ENCODE measurements at regions not wholly inside any gene's neighbourhood (a gene's known extent, or its start where the extent isn't known, plus 50 kb on each side); places are given as distances from the start of the nearest gene placed in this dataset.

DNA sequence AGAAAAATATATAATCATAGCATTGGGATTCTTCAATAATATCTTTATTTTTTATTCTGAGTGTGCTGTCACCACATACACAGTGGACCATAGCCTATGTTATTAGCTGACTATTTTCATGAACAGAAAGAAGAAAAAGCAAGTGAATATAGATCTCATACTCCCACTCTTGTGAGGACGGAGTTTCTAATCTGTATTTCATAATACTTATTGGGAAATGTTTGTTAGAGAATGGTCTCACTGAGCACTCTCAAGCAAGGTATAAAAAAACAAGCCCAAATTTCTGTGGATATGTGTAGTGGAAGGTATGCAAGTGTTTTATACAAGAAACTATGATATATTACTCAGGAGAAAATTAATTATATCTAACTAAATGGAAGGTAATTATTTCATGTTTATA, 1218.1 kb downstream of the SLITRK1 start:
- no peak for DNase-seq

DNA sequence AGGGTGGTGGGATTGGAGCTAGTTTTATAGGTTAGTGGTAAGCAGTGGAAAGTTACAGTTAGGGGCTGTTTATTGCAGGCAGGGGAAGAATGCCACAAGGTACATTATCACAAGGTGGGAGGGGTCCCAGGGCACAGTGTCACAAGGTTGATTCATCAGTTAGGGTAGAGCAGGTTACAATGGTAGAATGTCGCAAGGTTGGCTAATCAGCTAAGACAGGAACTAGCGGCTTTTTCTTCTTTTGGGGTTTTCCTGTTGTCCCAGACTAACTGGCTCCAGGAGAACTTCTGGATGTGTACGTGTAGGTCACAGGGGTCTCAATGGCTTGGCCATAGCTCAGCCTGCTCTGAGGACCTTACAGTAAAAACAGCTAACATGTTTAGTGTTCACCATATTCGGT, 1221.1 kb downstream of the SLITRK1 start:
- DNase-seq: no peak

GRCh38 chr13:82658811-82659210, 1223.5 kb downstream of the SLITRK1 start:
- no peak for DNase-seq

- DNase-seq: no peak
These were observed 1224.8 kb downstream of the SLITRK1 start for GRCh38 chr13:82657471-82657870.

GRCh38 chr13:82654861-82655855, 1227.1 kb downstream of the SLITRK1 start:
- no peak for DNase-seq

GRCh38 chr13:82654143-82654542, 1228.1 kb downstream of the SLITRK1 start:
- no peak for DNase-seq

DNA sequence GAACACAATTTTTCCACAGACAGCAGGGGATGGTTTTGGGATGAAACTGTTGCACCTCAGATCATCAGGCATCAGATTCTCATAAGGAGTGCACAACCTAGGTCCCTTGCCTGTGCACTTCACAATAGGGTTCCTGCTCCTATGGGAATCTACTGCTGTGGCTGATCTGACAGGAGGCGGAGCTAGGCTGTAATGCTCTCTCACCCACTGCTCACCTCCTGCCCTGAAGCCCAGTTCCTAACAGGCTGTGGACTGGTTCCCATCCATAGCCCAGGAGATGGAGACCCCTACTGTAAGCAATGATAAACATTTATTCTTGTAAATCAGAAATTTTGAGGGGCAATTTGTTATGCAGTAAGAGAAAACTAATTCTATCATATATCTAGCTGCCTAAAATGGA, 1234.7 kb downstream of the SLITRK1 start:
- no peak for DNase-seq

GRCh38 chr13:82636119-82636518, 1246.2 kb downstream of the SLITRK1 start:
- peak; percentile 49 to 65 for DNase-seq

GRCh38 chr13:82634946-82635345, 1247.3 kb downstream of the SLITRK1 start:
- DNase-seq: no peak

- no peak for DNase-seq
These were observed 1255.1 kb downstream of the SLITRK1 start for GRCh38 chr13:82627183-82627582.

- no peak for DNase-seq
These were observed 1256.6 kb downstream of the SLITRK1 start for GRCh38 chr13:82625717-82626116.

GRCh38 chr13:82615043-82615442, 1267.2 kb downstream of the SLITRK1 start:
- DNase-seq: no peak

DNA sequence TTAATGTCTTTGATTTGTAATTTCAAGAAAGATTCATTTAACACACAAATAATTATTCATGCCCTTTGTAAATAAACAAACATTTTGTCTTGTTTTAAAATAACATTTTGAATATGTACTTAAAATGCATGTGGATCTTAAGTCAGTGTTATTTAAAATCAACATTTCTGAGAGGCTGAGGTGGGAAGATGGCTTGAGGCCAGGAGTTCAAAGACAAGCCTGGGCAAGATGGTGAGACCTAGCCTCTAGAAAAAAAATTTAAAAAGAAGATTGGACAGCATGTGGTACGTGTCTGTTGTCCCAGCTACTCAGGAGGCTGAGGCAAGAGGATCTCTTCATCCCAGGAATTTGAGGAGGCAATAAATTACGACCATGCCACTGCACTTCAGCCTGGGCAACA, 1268.2 kb downstream of the SLITRK1 start:
- no peak for DNase-seq

- no peak for DNase-seq
These were observed 1276.3 kb downstream of the SLITRK1 start for GRCh38 chr13:82606008-82606407.

GRCh38 chr13:82597747-82598146, 1284.5 kb downstream of the SLITRK1 start:
- no peak for DNase-seq

DNA sequence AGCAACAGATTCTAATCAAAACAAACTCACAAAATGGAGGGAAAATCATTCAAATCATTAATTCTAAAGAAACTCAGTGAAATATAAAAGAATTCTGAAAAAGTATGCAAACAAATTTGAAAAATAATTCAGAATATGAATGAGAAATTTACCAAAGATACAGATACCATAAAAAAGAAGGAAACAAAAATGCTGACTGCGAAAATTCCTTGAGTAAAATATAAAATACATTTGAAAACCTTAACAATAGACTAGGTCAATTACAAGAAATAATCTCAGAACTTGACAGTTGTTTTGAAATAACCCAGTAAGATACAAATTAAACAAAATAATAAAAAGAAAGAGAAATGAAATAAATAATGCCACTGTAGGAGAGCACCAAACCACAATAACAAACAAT, 1289.0 kb downstream of the SLITRK1 start:
- no peak for DNase-seq

- DNase-seq: no peak
These were observed 1310.6 kb downstream of the SLITRK1 start for GRCh38 chr13:82571653-82572052.

DNA sequence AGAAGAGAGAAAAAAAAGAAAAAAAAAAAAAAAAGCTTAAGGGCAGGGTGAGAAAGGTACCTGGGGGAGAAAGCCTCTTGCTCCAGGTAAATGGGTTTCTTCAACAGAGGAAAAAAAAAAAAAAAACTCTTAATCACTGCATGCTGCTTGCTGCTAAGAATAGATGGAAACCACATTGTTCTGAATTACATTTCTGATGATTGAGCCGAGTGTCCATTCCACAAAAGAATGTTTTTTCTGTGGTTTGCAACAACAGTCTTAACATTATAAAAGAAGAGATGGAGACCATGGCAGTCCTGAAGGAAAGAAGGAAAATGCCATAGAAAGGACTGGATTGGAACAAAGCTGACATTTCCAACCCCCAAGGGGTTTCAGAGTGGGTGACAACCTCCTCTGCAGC, 1312.7 kb downstream of the SLITRK1 start:
- DNase-seq: no peak

DNA sequence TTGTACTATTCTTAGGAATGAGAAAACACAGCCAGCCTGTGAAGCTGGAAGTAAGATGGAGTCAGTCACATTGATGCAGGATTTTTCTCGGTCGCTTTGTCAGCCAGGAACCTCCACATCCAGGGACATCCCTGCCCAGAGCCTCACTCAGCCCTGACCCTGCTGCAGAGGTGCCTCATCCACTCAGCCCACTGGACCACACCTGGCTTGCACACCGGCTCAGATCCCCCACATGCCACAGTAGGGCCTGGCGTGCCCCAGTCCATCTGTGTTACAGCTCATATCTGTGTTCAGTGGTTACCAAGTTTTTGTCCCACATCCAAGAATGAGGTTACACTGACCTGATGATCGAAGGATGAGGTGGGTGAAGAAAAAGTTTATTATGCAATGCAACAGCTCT, 1315.4 kb downstream of the SLITRK1 start:
- DNase-seq: no peak

GRCh38 chr13:82565201-82565600, 1317.1 kb downstream of the SLITRK1 start:
- no peak for DNase-seq

GRCh38 chr13:82560889-82561288, 1321.4 kb downstream of the SLITRK1 start:
- DNase-seq: no peak

- DNase-seq: no peak
These were observed 1359.4 kb downstream of the SLITRK1 start for GRCh38 chr13:82522872-82523271.

- DNase-seq: no peak
These were observed 1375.4 kb downstream of the SLITRK1 start for GRCh38 chr13:82506805-82507414.

GRCh38 chr13:82501834-82502233, 1380.4 kb downstream of the SLITRK1 start:
- DNase-seq: no peak

Data from AML-193 (cell line).